ENCODE measurements at regions not wholly inside any gene's neighbourhood (a gene's known extent, or its start where the extent isn't known, plus 50 kb on each side); places are given as distances from the start of the nearest gene placed in this dataset.

GRCh38 chr9:7636309-7636708 lies 163.3 kb downstream of the DMAC1 start:
- no peak for TF ChIP-seq CTCF (conservative IDR thresholded peaks at IDR 0.05; ENCODE audit: low read length)
- TF ChIP-seq EZH2phosphoT487 (IDR thresholded peaks at IDR 0.05; ENCODE audit: borderline replicate concordance): no peak

Measured in Loucy (cell line).